T-cell (primary cell): ENCODE measurements at regions not wholly inside any gene's neighbourhood (a gene's known extent, or its start where the extent isn't known, plus 50 kb on each side); places are given as distances from the start of the nearest gene placed in this dataset.

Experiments used
- ATAC-seq, 4 experiments: fragments of 200-7000 bp in 3 of 4; fragments of 150-1000 bp in 1 of 4; cut with Tn5 transposase; replicated peaks in 1 of 4; 1 replicate in 3 of 4; 2 replicates in 1 of 4; pipeline ENCODE4 v1.10.0; 2021; ENCODE audit warnings: moderate library complexity in 3 of 4, mild to moderate bottlenecking in 2 of 4, moderate number of reproducible peaks in 1 of 4
- CTCF ChIA-PET, 2 donors: fragments of 300-600 bp; sonication (Branson Sonifier 250); formaldehyde crosslinking; loops; one replicate each; lab custom pipeline; 2022; ENCODE audit warnings: antibody characterized with exemption in 2 of 2; lab: Charles Lee
- POLR2A ChIA-PET, 2 donors: fragments of 300-600 bp; sonication (Branson Sonifier 250); formaldehyde crosslinking; loops; one replicate each; lab custom pipeline; 2022; ENCODE audit warnings: antibody characterized with exemption in 2 of 2; lab: Charles Lee
- DNase-seq, 35 experiments: peaks; one replicate each; pipeline versions ENCODE4 v3.0.0 to v3.0.0-alpha.2; 2013 to 2023
- H3K27ac ChIP-seq: one replicate; pipeline ENCODE4 v1.5.1; 2013; ENCODE audit warnings: low read length
- H3K27me3 ChIP-seq, 2 experiments: replicated peaks in 1 of 2; 1 replicate in 1 of 2; 2 replicates in 1 of 2; pipeline versions ENCODE4 v1.6.1 to v1.7.0; 2013; ENCODE audit warnings: low read length in 1 of 2, mixed read lengths in 1 of 2; ENCODE audit not compliant: control insufficient read depth in 2 of 2, insufficient read depth in 2 of 2; ENCODE audit errors: extremely low read depth in 1 of 2
- H3K36me3 ChIP-seq, 2 donors: 1 replicate in 1 of 2; 2 replicates in 1 of 2; pipeline versions ENCODE4 v1.6.1 to v1.7.0; 2013; ENCODE audit warnings: low read length in 1 of 2; ENCODE audit not compliant: control insufficient read depth in 2 of 2, insufficient read depth in 1 of 2; ENCODE audit errors: extremely low read depth in 1 of 2
- H3K4me1 ChIP-seq, 2 experiments: 1 replicate in 1 of 2; 2 replicates in 1 of 2; pipeline versions ENCODE4 v1.6.1 to v1.7.0; 2013; ENCODE audit warnings: low read length in 2 of 2, mixed read lengths in 1 of 2; ENCODE audit not compliant: insufficient read depth in 2 of 2, control insufficient read depth in 1 of 2; ENCODE audit errors: extremely low read depth in 1 of 2
- H3K4me3 ChIP-seq, 2 donors: 1 replicate in 1 of 2; 2 replicates in 1 of 2; pipeline versions ENCODE4 v1.5.1 to v1.7.0; 2013; ENCODE audit warnings: mild to moderate bottlenecking in 2 of 2, low read length in 1 of 2, moderate library complexity in 1 of 2; ENCODE audit not compliant: control insufficient read depth in 1 of 2; ENCODE audit errors: extremely low read depth in 1 of 2
- H3K9me3 ChIP-seq: 2 replicates; pipeline ENCODE4 v1.7.0; 2013
- H3K27ac Mint-ChIP-seq, 2 donors: one replicate each; pipeline ENCODE4 v1.8.0; 2020 to 2021; ENCODE audit warnings: mild to moderate bottlenecking in 2 of 2, mixed read lengths in 2 of 2
- H3K27me3 Mint-ChIP-seq, 2 donors: one replicate each; pipeline ENCODE4 v1.8.0; 2021 to 2022; ENCODE audit warnings: mixed read lengths in 2 of 2
- H3K36me3 Mint-ChIP-seq: one replicate; pipeline ENCODE4 v1.8.0; 2021; ENCODE audit warnings: mixed read lengths
- H3K4me1 Mint-ChIP-seq, 3 donors: one replicate each; pipeline ENCODE4 v1.8.0; 2020 to 2022; ENCODE audit warnings: mixed read lengths in 3 of 3, mild to moderate bottlenecking in 1 of 3
- H3K4me3 Mint-ChIP-seq, 3 donors: one replicate each; pipeline ENCODE4 v1.8.0; 2020 to 2022; ENCODE audit warnings: mild to moderate bottlenecking in 3 of 3, mixed read lengths in 3 of 3, moderate library complexity in 3 of 3
- H3K9me3 Mint-ChIP-seq, 3 donors: one replicate each; pipeline ENCODE4 v1.8.0; 2020 to 2022; ENCODE audit warnings: mixed read lengths in 3 of 3
- WGBS: methylation state at CpG from one replicate; pipeline ENCODE4 v1.1.5; 2013; ENCODE audit warnings: missing lambda C conversion rate; ENCODE audit not compliant: insufficient coverage; 5-methylcytosine and 5-hydroxymethylcytosine counted together

DNA sequence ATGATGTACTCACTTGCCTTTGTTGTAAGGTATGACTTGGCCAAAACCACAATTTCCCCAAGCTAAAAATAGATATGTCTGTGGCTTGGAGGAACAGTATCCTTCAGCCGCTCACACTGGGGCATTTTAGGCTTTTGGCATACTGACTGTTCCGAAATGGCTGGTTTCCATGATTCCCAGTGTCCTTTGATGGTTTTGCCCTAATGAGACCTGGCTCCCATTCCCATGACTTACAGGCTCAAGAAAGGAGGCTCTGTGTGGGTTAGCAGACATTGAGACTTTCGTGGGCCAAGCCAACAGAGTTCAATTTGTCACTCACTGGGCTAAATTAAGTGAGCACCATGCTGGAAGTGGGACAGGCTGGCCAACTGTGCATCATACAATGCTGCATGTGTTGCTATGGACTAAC is 150.6 kb downstream of the CEP135 start:
- Mint-ChIP-seq H3K4me1 (no peaks in the 10 kb centered on the region), H3K36me3 (no peaks in the 10 kb centered on the region), H3K27me3 (no peaks in the 10 kb centered on the region), H3K9me3 (no peaks in the 10 kb centered on the region), H3K27ac (no peak overlapping the region), H3K4me3 (no peak overlapping the region)
- no peaks in the 10 kb centered on the region for H3K36me3 ChIP-seq
- H3K27me3 ChIP-seq, result no peaks in the 10 kb centered on the region
- CTCF ChIA-PET, result no interaction called here
- H3K4me3 ChIP-seq, result no peak overlapping the region
- H3K27ac ChIP-seq, result no peak overlapping the region
- H3K9me3 ChIP-seq, result no peaks in the 10 kb centered on the region
- no peak for DNase-seq
- POLR2A ChIA-PET, result no interaction called here
- WGBS, result 90% methylated on average over 2 of the region's 3 CpGs
- ATAC-seq, result no peak
- no peaks in the 10 kb centered on the region for H3K4me1 ChIP-seq

DNA sequence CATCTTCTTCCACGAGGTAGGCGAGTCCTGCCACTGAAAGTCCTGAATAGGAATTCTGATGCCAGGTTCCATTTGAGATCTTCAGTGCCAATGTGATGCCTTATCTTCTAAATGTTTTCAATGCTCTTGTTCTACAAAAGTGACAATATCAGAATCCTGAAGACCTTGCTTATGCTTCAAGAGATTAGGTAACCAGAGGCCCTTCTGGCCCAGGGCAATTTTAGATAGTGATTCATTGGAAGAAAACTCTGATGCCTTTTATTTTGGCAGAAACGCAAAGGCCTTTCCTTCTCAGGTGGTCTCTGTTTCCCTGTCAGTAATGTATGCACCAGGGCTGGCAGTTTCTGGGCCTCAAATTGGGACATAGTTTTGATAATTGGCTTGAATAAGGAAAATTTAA is 144.8 kb downstream of the CEP135 start:
- Histone ChIP-seq H3K9me3 (no peaks in the 10 kb centered on the region), H3K36me3 (no peaks in the 10 kb centered on the region), H3K4me3 (no peak overlapping the region), H3K27ac (no peak overlapping the region), H3K4me1 (no peaks in the 10 kb centered on the region), H3K27me3 (peaks cover 0 to 4% of the 10 kb centered on the region in 2 experiments)
- ChIA-PET CTCF (no interaction called here), POLR2A (no interaction called here)
- DNase-seq (no peak), ATAC-seq (no peak)
- H3K27me3 Mint-ChIP-seq, result no peaks in the 10 kb centered on the region
- no peak overlapping the region for H3K4me3 Mint-ChIP-seq
- no peak overlapping the region for H3K27ac Mint-ChIP-seq
- no peaks in the 10 kb centered on the region for H3K36me3 Mint-ChIP-seq
- H3K4me1 Mint-ChIP-seq, result no peaks in the 10 kb centered on the region
- H3K9me3 Mint-ChIP-seq, result no peaks in the 10 kb centered on the region
- 100% methylated on average over 1 of the region's 3 CpGs for WGBS

DNA sequence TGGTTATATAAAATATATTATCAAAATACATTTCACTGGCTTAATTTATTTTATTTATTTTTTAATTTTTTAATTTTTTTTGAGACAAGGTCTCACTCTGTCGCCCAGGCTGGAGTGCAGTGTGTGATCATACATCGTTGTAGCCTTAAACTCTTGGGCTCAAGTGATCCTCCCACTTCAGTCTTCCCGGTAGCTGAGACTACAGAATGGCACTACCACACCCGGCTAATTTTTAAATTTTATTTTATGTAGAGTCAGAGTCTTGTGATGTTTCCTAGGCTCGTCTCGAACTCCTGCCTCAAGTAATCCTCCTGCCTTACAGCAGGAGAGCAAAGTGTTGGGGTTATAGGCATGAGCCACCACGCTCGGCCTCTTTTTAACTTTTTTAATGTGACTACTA is 143.8 kb downstream of the CEP135 start:
- Mint-ChIP-seq H3K4me3 (no peak overlapping the region), H3K36me3 (no peaks in the 10 kb centered on the region)
- H3K4me3 ChIP-seq, result no peak overlapping the region

DNA sequence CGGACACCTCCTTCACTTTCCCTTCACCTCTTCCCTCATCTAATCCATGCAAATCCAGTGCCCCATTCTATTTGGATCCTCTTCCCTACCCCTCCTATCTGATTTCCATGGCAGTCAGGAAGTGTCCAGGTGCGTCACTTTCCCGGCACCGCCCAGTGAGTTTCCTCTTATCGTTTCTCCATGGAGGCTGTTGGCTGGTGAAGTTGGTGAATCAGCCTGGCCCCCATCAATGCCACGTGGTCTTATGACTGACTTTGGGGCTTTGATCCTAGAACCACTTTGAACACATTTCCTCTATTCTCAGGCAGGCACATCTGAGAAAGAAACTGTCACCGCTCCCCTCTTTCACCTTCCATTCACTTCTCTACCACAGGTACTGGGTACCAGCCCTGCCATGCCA is 137.8 kb downstream of the CEP135 start:
- H3K27ac ChIP-seq, result no peak overlapping the region
- 49% methylated on average over 6 of the region's 7 CpGs for WGBS
- ChIA-PET CTCF (no interaction called here), POLR2A (no interaction called here)
- no peaks in the 10 kb centered on the region for H3K4me1 Mint-ChIP-seq
- no peak for ATAC-seq
- no peak overlapping the region for H3K27ac Mint-ChIP-seq
- peaks cover 0 to 4% of the 10 kb centered on the region in 2 experiments for H3K27me3 ChIP-seq
- no peaks in the 10 kb centered on the region for H3K9me3 ChIP-seq
- H3K4me3 ChIP-seq, result no peak overlapping the region
- no peak for DNase-seq
- no peaks in the 10 kb centered on the region for H3K36me3 ChIP-seq
- H3K27me3 Mint-ChIP-seq, result no peaks in the 10 kb centered on the region
- no peaks in the 10 kb centered on the region for H3K36me3 Mint-ChIP-seq
- H3K4me1 ChIP-seq, result no peaks in the 10 kb centered on the region
- H3K4me3 Mint-ChIP-seq, result no peak overlapping the region
- H3K9me3 Mint-ChIP-seq, result no peaks in the 10 kb centered on the region

More for the DNA sequence above, 143.8 kb downstream of the CEP135 start:
- no peaks in the 10 kb centered on the region for H3K4me1 Mint-ChIP-seq
- H3K36me3 ChIP-seq, result no peaks in the 10 kb centered on the region
- peaks cover 0 to 4% of the 10 kb centered on the region in 2 experiments for H3K27me3 ChIP-seq
- no peak overlapping the region for H3K27ac Mint-ChIP-seq
- H3K4me1 ChIP-seq, result no peaks in the 10 kb centered on the region
- ChIA-PET CTCF (no interaction called here), POLR2A (interaction anchor here in 1 of 2 donors (0.7 kb wide), 1 partner anchor 39 kb away, joined by 3 read pairs; no protein-coding TSS in a partner anchor)
- no peak overlapping the region for H3K27ac ChIP-seq
- no peaks in the 10 kb centered on the region for H3K9me3 ChIP-seq
- no peaks in the 10 kb centered on the region for H3K9me3 Mint-ChIP-seq
- no peak for ATAC-seq
- WGBS, result no CpG with 5 or more reads among the region's 8 CpGs
- no peaks in the 10 kb centered on the region for H3K27me3 Mint-ChIP-seq
- DNase-seq, result no peak

DNA sequence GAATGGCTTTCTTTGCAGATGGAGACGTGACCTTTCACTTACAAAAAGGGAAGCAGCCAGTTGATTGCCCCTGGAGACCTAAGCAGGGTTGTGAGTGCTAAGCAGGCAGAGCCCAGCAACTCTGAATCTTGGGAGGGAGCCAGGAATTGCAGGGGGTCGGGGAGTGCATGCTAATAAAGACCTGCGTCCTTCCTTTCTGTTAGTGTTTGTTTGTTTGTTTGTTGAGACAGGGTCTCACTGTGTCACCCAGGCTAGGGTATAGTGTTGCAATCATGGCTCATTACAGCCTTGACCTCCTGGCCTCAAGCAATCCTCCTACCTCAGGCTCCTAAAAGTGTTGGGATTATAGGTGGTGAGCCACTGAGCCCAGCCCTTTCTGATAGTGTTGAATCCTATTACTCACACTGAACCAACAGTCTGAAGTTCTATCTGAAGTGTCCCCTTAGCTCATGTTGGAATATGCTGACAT is 137.4 kb downstream of the CEP135 start:
- Histone ChIP-seq H3K4me1 (no peaks in the 10 kb centered on the region), H3K27ac (no peak overlapping the region), H3K27me3 (peaks cover 0 to 4% of the 10 kb centered on the region in 2 experiments), H3K36me3 (no peaks in the 10 kb centered on the region), H3K9me3 (no peaks in the 10 kb centered on the region), H3K4me3 (no peak overlapping the region)
- DNase-seq, result no peak
- H3K27ac Mint-ChIP-seq, result no peak overlapping the region
- no peaks in the 10 kb centered on the region for H3K9me3 Mint-ChIP-seq
- ChIA-PET POLR2A (no interaction called here), CTCF (no interaction called here)
- H3K27me3 Mint-ChIP-seq, result no peaks in the 10 kb centered on the region
- no peak overlapping the region for H3K4me3 Mint-ChIP-seq
- no peaks in the 10 kb centered on the region for H3K4me1 Mint-ChIP-seq
- ATAC-seq, result no peak
- H3K36me3 Mint-ChIP-seq, result no peaks in the 10 kb centered on the region
- WGBS, result 71% methylated on average over 1 of the region's 3 CpGs

DNA sequence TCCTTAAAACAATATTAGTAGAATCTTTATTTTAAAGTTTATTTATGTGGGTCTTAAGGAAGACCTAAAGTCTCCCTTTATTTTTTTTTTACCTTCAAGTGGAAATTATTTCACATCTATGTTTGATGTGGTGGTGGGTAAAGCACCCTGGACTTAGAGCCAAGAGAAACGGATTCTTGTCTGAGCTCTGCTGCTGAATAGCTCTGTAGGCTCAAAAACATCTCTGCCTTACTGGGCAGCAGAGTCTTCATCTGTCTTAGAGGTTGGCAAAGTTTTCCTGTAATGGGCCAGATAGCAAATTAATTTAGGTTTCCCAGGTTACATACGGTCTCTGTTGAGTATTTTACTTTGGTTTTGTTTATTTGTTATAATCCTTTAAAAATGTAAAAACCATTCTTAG is 136.5 kb downstream of the CEP135 start:
- no peak for DNase-seq
- Mint-ChIP-seq H3K27ac (no peak overlapping the region), H3K36me3 (no peaks in the 10 kb centered on the region), H3K9me3 (no peaks in the 10 kb centered on the region), H3K4me3 (no peak overlapping the region), H3K4me1 (no peaks in the 10 kb centered on the region), H3K27me3 (no peaks in the 10 kb centered on the region)
- POLR2A ChIA-PET, result no interaction called here
- Histone ChIP-seq H3K27me3 (peaks cover 0 to 2% of the 10 kb centered on the region in 2 experiments), H3K4me3 (no peak overlapping the region), H3K9me3 (no peaks in the 10 kb centered on the region), H3K27ac (no peak overlapping the region), H3K4me1 (no peaks in the 10 kb centered on the region), H3K36me3 (no peaks in the 10 kb centered on the region)
- WGBS, result 33% methylated on average over 1 of the region's 2 CpGs
- CTCF ChIA-PET, result no interaction called here
- ATAC-seq, result no peak

DNA sequence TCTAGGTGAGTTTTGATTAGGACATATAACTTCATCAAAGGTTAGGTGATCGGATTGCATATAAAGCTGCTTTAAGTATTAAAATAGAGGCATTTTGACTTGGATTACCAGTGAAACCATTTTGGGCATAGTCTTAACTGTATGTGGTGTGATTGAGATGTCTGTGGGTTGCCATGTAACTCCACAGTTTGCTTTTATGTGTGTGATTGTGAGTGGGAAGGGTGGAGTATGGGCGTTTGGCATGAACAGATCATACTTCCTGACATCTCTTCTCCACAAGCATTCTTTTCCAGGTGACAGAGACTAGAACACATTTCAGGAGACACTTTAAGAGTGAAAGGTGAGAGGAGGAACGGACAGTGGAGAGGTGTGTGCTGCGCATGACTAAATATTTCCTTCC is 136.1 kb downstream of the CEP135 start:
- no peaks in the 10 kb centered on the region for H3K4me1 Mint-ChIP-seq
- POLR2A ChIA-PET, result no interaction called here
- CTCF ChIA-PET, result interaction anchor here in 1 of 2 donors (0.9 kb wide), 1 partner anchor 11 kb away, joined by 3 read pairs; no protein-coding TSS in a partner anchor
- no peak overlapping the region for H3K4me3 Mint-ChIP-seq
- Histone ChIP-seq H3K9me3 (no peaks in the 10 kb centered on the region), H3K4me3 (no peak overlapping the region), H3K36me3 (no peaks in the 10 kb centered on the region), H3K27me3 (no peaks in the 10 kb centered on the region), H3K4me1 (no peaks in the 10 kb centered on the region), H3K27ac (no peak overlapping the region)
- no peak for ATAC-seq
- no peak for DNase-seq
- no peaks in the 10 kb centered on the region for H3K36me3 Mint-ChIP-seq
- H3K27me3 Mint-ChIP-seq, result no peaks in the 10 kb centered on the region
- H3K9me3 Mint-ChIP-seq, result no peaks in the 10 kb centered on the region
- no peak overlapping the region for H3K27ac Mint-ChIP-seq
- WGBS, result 87% methylated on average over 3 of the region's 4 CpGs
